ENCODE measurements at regions not wholly inside any gene's neighbourhood (a gene's known extent, or its start where the extent isn't known, plus 50 kb on each side); places are given as distances from the start of the nearest gene placed in this dataset.

DNA sequence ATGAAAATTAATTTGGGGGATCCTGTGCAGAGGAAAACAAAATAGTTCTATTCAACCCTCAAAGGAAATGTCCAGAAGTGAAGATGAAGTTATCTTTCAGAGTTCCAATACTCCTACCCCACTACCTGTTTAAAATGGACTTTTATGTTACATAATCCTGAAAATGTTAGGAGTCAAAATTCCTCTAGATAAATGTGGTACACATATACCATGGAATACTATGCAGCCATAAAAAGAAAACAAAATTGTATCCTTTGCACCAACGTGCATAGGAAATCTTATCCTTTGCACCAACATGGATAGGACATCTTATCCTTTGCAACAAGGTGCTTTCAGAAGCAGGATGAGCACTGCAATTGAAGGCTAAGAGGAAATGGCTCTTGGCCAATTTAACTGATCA lies 245.2 kb downstream of the LTN1 start:
- no peak for FAIRE-seq

DNA sequence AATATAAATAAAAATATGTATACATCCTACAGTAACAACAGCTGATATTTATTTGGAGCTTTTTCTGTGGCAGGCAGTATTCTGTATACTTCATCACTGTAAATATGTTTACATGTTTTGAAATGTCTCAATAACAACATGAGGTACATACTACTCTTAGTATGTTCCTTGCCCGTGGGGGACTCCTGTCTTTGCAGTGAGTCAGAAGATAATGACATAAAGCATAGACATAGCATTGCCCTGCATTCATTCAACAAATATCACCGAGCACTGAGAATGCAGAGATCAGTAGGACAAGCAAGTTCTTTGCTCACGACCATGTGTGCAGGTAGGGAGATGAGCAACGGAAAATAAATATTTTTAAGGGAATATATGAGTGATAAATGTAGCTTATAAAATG lies 246.5 kb downstream of the LTN1 start:
- FAIRE-seq = no peak

DNA sequence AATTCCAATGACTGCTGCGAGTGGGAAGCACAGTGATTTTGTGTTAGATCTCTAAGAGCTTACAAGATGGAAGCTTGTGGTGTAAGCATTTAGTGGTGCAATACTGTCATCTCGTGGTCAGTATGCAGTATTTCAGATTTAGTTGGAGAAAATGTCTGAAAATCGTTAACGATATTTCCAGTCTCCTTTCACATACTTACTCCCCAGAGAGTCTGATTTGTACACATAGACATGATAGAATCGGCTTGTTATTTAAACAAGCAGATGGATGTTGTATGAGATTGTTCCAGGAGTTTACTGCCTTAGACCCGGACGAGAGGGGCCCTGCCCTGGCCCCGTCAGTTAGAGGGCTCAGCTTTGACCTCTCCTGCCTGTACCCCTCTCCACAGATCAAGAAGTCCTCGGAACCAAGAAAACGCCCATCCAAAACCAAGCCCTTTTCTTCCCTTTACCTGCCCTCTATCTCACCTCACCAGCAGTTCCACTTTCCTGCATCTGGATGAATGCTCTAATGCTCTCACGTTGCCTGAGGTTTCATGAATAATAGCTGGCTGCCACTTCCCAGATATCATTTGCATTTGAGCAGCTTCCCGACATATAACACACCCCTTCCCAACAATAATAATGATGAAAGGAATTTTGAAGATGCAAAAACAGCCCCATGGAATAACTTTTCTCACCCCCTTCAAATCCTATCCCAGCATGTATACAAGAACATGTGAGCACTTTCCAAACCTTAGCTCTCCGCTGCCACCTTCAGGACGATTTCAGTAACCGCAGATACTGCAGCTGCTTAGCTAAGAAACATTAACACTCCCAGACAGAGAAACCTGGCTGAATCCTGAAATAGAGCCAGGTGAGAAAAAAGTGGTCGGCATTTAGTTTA lies 247.3 kb downstream of the LTN1 start:
- peak; percentile 88 for FAIRE-seq

DNA sequence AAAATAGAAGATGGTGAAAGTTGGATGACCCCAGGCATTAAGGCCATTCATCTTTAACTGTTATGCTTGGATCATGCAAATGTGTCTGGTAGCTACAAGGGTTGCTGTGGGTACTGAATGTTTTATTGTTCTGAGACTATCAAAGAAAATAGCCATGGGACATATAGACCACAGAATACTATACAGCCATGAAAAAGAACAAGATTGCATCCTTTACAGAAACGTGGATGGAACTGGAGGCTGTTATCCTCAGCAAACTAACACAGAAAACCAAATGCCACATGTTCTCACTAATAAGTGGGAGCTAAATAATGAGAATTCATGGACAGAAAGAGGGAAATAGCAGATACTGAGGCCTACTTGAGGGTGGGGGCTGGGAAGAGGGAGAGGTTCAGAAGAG lies 249.0 kb downstream of the LTN1 start:
- no peak for FAIRE-seq

- FAIRE-seq = peak; percentile 39
Measured at GRCh38 chr21:28742527-28742926, 250.2 kb downstream of the LTN1 start.

- no peak for FAIRE-seq
Measured at GRCh38 chr21:28740125-28740524, 252.6 kb downstream of the LTN1 start.

GRCh38 chr21:28738882-28739281 lies 253.8 kb downstream of the LTN1 start:
- FAIRE-seq = no peak

DNA sequence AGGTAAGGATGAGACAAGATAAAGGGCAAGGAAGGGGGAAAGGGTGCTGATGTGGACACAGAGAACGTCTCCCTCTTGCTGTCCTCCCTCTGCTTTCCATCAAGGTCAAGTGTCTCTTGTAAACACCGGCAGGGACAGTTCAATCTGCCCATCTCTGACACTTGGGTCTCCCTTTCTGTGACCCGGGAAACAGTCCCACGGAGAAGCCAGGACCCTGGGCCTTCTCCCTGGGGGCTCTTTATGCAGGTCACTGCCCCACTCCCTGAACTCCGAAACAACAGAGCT lies 254.3 kb downstream of the LTN1 start:
- FAIRE-seq = no peak

- FAIRE-seq = no peak
Measured at GRCh38 chr21:28737674-28738419, 254.8 kb downstream of the LTN1 start.

DNA sequence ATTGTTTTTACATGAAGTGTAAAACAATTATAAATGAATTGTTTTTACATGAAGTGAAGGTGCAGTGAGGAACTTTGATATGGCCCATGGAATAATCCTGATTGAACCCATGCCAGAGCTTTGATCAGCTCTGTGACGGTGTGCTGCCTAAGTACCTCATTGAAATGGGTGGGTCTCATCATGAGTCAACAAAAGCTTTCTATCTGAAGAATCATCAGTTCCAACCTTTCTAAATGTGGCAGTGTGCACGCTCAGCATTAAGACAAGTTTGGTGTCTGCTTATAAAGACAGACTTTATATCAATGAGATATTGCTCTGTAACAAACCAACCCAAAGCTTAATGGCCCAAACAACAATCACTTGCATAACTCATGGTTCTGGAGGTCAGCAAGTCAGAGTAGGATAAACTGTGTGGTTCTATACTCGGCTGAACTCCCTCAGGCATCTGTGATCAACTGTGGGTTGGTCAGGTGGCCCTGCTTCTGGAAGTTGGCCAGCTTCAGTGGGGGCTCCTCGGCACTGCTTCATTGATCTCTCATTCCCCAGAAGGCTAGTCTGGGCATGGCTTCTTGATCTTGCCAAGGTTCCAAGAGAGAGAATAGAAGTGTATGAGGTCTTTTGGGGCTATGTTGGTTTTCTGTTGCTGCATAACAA lies 258.0 kb downstream of the LTN1 start:
- FAIRE-seq = no peak

- FAIRE-seq = no peak
Measured at GRCh38 chr21:28731700-28732321, 260.9 kb downstream of the LTN1 start.

- FAIRE-seq = no peak
Measured at GRCh38 chr21:28729887-28730286, 262.8 kb downstream of the LTN1 start.

GRCh38 chr21:28727809-28728208 lies 264.9 kb downstream of the LTN1 start:
- no peak for FAIRE-seq

GRCh38 chr21:28725396-28725795 lies 267.3 kb downstream of the LTN1 start:
- FAIRE-seq = no peak

- no peak for FAIRE-seq
Measured at GRCh38 chr21:28723646-28724045, 269.0 kb downstream of the LTN1 start.

GRCh38 chr21:28719723-28720122 lies 273.0 kb downstream of the LTN1 start:
- FAIRE-seq = no peak

GRCh38 chr21:28714777-28715464 lies 277.8 kb downstream of the LTN1 start:
- peak; percentile 89 for FAIRE-seq

- no peak for FAIRE-seq
Measured at GRCh38 chr21:28712411-28712810, 280.3 kb downstream of the LTN1 start.

- no peak for FAIRE-seq
Measured at GRCh38 chr21:28705616-28706015, 287.1 kb downstream of the LTN1 start.

DNA sequence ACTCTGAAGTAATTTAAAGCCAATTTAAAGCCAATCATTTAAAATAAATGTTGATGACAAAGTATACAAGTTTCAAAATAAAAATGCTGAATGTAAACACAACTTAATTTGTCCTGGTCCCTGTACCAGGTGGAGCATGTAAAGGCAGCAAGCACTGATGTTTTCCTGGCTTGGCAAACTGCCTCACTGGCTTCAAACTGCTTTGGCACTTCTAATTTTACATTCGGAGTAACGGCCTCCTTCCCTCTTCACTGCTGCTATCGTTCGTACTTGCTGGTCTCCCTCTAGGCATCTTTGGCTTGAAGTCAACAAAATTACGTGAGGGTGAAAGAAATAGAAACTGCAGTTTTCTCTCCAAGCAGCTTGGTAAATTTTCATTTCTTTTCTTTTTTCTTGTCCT lies 287.9 kb downstream of the LTN1 start:
- FAIRE-seq = no peak

DNA sequence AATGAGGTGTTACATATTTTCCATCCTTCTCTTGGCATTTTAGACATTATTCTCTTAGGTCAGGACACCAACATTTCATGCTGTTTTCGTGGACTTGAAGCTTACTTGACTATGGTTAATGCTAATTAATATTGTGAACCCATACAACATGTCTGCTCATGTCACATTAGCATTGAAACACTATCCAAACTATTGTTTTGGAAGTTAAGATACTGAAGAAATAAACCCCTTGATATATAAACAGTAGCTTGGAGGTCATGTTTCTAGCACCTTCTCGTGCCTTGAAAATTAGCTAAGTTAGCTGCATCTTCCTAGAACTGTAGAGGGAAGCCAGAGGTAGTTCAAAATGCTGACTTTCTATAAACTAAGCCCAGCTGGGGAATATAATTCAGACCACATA lies 288.8 kb downstream of the LTN1 start:
- FAIRE-seq = no peak

GRCh38 chr21:28699596-28700259 lies 292.9 kb downstream of the LTN1 start:
- no peak for FAIRE-seq

All from endometrium (tissue), 2 donors.